ENCODE measurements at regions not wholly inside any gene's neighbourhood (a gene's known extent, or its start where the extent isn't known, plus 50 kb on each side); places are given as distances from the start of the nearest gene placed in this dataset.

DNA sequence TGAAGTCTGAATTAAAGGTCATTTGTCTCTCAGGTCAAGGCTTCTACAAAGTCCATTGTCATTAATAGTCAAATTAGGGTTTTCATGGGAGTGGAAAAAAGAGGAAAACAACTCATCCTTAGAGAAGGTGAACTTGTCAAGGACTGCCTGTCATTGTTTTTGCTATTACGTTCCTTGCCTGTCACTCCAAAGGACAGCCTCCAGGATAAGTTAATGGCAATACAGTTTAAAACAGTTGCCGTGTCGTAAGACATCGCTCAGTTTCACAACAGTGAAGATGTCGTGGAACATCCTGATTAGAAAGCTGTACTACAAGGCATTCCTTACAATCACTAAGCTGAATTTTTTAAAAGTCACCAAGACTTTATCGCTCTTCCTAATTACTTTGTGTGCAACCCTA lies 466.8 kb upstream of the SMIM31 start:
- Histone ChIP-seq H3K36me3 (ENCODE audit: control insufficient read depth in 2 of 2, insufficient read depth in 2 of 2, low read length in 2 of 2) (no peaks in the 10 kb centered on the region), H3K4me1 (ENCODE audit: control insufficient read depth, insufficient read depth, low read length) (no peaks in the 10 kb centered on the region), H3K9ac (ENCODE audit: low read length in 2 of 2) (no peak overlapping the region), H3K4me3 (ENCODE audit: low read length in 2 of 2) (no peak overlapping the region), H3K9me3 (ENCODE audit: control insufficient read depth in 2 of 2, low read length in 2 of 2) (no peaks in the 10 kb centered on the region), H3K27me3 (ENCODE audit: control insufficient read depth in 1 of 2, insufficient read depth in 2 of 2, low read length in 2 of 2) (no peaks in the 10 kb centered on the region), H3K27ac (ENCODE audit: low read length) (no peak overlapping the region)

DNA sequence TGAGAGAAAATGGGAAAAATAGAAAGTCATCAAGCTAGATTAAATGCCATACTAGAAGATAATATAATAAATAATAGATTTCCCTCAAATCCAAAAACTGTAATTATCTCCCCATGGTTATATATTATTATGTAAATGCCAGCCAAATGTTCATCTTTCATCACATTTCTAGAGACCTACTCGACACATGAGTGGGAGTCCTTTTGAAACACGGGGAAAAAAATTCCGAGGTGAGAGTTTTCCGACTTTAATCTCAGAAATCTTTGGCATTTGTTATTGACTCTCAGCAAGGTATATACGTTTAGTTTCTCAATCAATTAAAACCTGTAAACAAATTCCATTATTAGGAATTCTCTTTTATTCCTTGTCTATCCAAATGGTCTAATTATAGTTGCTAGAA lies 465.4 kb upstream of the SMIM31 start:
- no peak overlapping the region for H3K27ac ChIP-seq (ENCODE audit: low read length)
- H3K27me3 ChIP-seq (ENCODE audit: control insufficient read depth in 1 of 2, insufficient read depth in 2 of 2, low read length in 2 of 2): no peaks in the 10 kb centered on the region
- H3K9ac ChIP-seq (ENCODE audit: low read length in 2 of 2): no peak overlapping the region
- no peak overlapping the region for H3K4me3 ChIP-seq (ENCODE audit: low read length in 2 of 2)
- no peaks in the 10 kb centered on the region for H3K36me3 ChIP-seq (ENCODE audit: control insufficient read depth in 2 of 2, insufficient read depth in 2 of 2, low read length in 2 of 2)
- no peaks in the 10 kb centered on the region for H3K9me3 ChIP-seq (ENCODE audit: control insufficient read depth in 2 of 2, low read length in 2 of 2)
- H3K4me1 ChIP-seq (ENCODE audit: control insufficient read depth, insufficient read depth, low read length): no peaks in the 10 kb centered on the region

DNA sequence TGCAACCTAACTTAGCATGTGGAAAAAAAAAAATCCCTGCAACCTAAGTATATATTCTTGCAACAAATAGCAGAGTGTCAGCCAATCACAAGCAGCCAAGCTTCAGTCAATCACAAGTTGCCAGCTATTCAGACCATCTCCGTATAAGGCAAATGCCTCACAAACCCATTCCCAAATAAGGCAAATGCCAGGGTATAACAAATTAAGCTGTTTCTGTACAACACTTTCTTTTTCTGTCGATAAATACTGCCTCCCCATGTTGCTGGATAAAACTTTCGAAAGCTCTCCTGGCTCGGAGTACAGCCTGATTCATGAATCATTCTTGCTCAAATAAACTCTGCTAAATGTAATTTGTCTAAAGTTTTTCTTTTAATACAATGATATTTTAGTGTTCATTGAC lies 460.7 kb upstream of the SMIM31 start:
- no peaks in the 10 kb centered on the region for H3K27me3 ChIP-seq (ENCODE audit: control insufficient read depth in 1 of 2, insufficient read depth in 2 of 2, low read length in 2 of 2)
- H3K9ac ChIP-seq (ENCODE audit: low read length in 2 of 2): no peak overlapping the region
- no peak overlapping the region for H3K27ac ChIP-seq (ENCODE audit: low read length)
- H3K4me3 ChIP-seq (ENCODE audit: low read length in 2 of 2): no peak overlapping the region
- H3K9me3 ChIP-seq (ENCODE audit: control insufficient read depth in 2 of 2, low read length in 2 of 2): no peaks in the 10 kb centered on the region
- H3K36me3 ChIP-seq (ENCODE audit: control insufficient read depth in 2 of 2, insufficient read depth in 2 of 2, low read length in 2 of 2): no peaks in the 10 kb centered on the region
- no peaks in the 10 kb centered on the region for H3K4me1 ChIP-seq (ENCODE audit: control insufficient read depth, insufficient read depth, low read length)

DNA sequence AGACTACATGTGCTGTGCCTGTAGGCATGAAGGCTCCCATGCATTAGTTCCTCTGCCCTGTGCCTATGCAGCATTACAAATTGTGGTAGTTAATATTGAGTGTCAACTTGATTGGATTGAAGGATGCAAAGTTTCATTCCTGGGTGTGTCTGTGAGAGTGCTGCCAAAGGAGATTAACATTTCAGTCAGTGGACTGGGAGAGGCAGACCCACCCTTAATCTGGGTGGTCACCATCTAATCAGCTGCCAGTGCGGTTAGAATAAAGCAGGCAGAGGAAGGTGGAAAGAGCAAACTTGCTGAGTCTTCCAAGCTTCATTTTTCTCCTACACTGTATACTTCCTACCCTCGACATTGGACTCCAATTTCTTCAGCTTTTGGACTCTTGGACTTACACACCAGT lies 460.2 kb upstream of the SMIM31 start:
- Histone ChIP-seq H3K27ac (ENCODE audit: low read length) (no peak overlapping the region), H3K27me3 (ENCODE audit: control insufficient read depth in 1 of 2, insufficient read depth in 2 of 2, low read length in 2 of 2) (no peaks in the 10 kb centered on the region), H3K9ac (ENCODE audit: low read length in 2 of 2) (no peak overlapping the region), H3K4me3 (ENCODE audit: low read length in 2 of 2) (no peak overlapping the region), H3K4me1 (ENCODE audit: control insufficient read depth, insufficient read depth, low read length) (no peaks in the 10 kb centered on the region), H3K36me3 (ENCODE audit: control insufficient read depth in 2 of 2, insufficient read depth in 2 of 2, low read length in 2 of 2) (no peaks in the 10 kb centered on the region), H3K9me3 (ENCODE audit: control insufficient read depth in 2 of 2, low read length in 2 of 2) (no peaks in the 10 kb centered on the region)

DNA sequence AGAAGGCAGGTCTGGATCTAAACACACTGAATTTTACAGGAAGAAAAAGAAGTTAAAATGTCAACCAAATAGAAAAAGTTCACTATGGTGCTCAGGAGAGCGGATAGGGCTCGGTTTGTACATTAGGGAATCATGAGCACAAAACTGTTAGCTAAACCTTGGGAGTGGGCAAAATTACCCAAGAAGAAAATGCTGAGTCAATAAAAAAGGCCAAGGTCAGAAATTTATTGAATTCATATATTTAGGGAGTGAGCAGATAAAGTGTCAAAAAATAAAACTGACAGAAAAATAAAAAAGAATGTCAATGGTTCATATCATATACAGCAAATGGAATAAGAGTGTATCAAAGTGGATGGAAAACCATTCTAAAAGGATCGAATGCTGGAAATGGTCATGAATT lies 452.5 kb upstream of the SMIM31 start:
- Histone ChIP-seq H3K4me1 (ENCODE audit: control insufficient read depth, insufficient read depth, low read length) (no peaks in the 10 kb centered on the region), H3K4me3 (ENCODE audit: low read length in 2 of 2) (no peak overlapping the region), H3K27ac (ENCODE audit: low read length) (no peak overlapping the region), H3K36me3 (ENCODE audit: control insufficient read depth in 2 of 2, insufficient read depth in 2 of 2, low read length in 2 of 2) (no peaks in the 10 kb centered on the region), H3K9ac (ENCODE audit: low read length in 2 of 2) (no peak overlapping the region), H3K27me3 (ENCODE audit: control insufficient read depth in 1 of 2, insufficient read depth in 2 of 2, low read length in 2 of 2) (no peaks in the 10 kb centered on the region), H3K9me3 (ENCODE audit: control insufficient read depth in 2 of 2, low read length in 2 of 2) (no peaks in the 10 kb centered on the region)

DNA sequence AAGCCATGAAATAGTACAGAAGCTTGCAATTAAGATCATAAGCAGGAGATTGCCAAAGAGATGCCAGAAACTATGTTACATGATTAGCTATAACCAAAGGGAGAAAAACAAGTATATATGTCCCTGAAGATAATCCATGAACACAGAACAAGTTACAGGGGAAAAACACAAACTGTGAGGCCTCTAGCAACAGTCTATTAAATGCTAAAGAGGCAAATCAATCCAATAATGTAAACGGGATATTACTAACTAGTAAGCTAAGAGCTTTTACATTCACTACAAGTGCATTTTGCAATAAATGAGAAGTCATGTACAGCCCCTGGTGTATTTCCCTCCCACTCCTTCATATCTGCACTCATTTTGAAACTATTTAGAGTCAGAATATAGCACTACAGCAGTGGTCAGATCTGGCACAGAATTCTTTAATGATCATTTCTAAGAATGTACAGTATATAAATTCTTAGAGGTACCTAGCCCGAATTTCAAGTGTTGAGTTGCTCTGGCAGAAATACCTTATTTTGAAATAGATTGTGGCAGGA lies 449.8 kb upstream of the SMIM31 start:
- no peak overlapping the region for H3K4me3 ChIP-seq (ENCODE audit: low read length in 2 of 2)
- no peaks in the 10 kb centered on the region for H3K36me3 ChIP-seq (ENCODE audit: control insufficient read depth in 2 of 2, insufficient read depth in 2 of 2, low read length in 2 of 2)
- no peaks in the 10 kb centered on the region for H3K9me3 ChIP-seq (ENCODE audit: control insufficient read depth in 2 of 2, low read length in 2 of 2)
- H3K27me3 ChIP-seq (ENCODE audit: control insufficient read depth in 1 of 2, insufficient read depth in 2 of 2, low read length in 2 of 2): no peaks in the 10 kb centered on the region
- H3K27ac ChIP-seq (ENCODE audit: low read length): no peak overlapping the region
- H3K9ac ChIP-seq (ENCODE audit: low read length in 2 of 2): no peak overlapping the region
- H3K4me1 ChIP-seq (ENCODE audit: control insufficient read depth, insufficient read depth, low read length): no peaks in the 10 kb centered on the region

DNA sequence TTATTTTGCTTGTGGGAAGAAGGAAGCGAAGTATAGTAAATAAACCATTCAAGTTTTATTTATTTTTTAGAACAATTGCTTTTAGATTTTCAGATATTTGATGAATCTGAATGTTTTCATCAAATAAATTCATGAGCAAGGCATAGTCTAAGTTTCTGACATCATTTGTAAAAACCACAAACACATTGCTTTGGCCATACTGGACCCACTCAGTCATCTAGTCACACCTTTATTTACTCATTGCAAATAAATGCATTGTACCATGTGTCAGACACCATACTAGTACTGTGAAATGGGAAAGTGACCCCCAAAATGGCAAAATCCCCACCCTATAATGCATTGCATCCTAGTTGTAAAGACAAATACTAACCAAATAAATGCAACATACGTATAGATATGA lies 449.1 kb upstream of the SMIM31 start:
- H3K27ac ChIP-seq (ENCODE audit: low read length): no peak overlapping the region

DNA sequence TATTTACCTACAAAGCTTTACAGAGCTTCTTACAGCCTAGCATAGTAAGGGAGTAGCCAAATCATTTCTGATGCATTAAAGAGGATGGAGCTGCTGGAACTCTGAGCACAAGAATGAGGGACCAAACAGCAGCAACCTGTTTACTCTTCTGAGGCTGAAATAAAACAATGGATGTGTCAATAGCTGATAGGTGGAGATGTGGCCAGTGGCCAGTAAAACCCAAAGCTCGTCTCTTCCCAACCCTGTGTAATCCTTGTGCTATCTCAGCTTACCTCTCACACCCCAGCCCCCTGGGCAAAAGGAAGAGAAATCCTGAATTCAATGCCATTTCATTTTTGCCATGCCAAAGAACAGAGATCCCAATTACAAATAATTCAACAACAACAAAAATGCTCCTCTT lies 446.7 kb upstream of the SMIM31 start:
- H3K4me1 ChIP-seq (ENCODE audit: control insufficient read depth, insufficient read depth, low read length): no peaks in the 10 kb centered on the region
- no peak overlapping the region for H3K27ac ChIP-seq (ENCODE audit: low read length)
- H3K27me3 ChIP-seq (ENCODE audit: control insufficient read depth in 1 of 2, insufficient read depth in 2 of 2, low read length in 2 of 2): no peaks in the 10 kb centered on the region
- H3K36me3 ChIP-seq (ENCODE audit: control insufficient read depth in 2 of 2, insufficient read depth in 2 of 2, low read length in 2 of 2): no peaks in the 10 kb centered on the region
- H3K9ac ChIP-seq (ENCODE audit: low read length in 2 of 2): no peak overlapping the region
- H3K9me3 ChIP-seq (ENCODE audit: control insufficient read depth in 2 of 2, low read length in 2 of 2): no peaks in the 10 kb centered on the region
- H3K4me3 ChIP-seq (ENCODE audit: low read length in 2 of 2): no peak overlapping the region

More for the DNA sequence above, 449.1 kb upstream of the SMIM31 start:
- Histone ChIP-seq H3K27me3 (ENCODE audit: control insufficient read depth in 1 of 2, insufficient read depth in 2 of 2, low read length in 2 of 2) (no peaks in the 10 kb centered on the region), H3K4me1 (ENCODE audit: control insufficient read depth, insufficient read depth, low read length) (no peaks in the 10 kb centered on the region), H3K9ac (ENCODE audit: low read length in 2 of 2) (no peak overlapping the region), H3K9me3 (ENCODE audit: control insufficient read depth in 2 of 2, low read length in 2 of 2) (no peaks in the 10 kb centered on the region), H3K4me3 (ENCODE audit: low read length in 2 of 2) (no peak overlapping the region), H3K36me3 (ENCODE audit: control insufficient read depth in 2 of 2, insufficient read depth in 2 of 2, low read length in 2 of 2) (no peaks in the 10 kb centered on the region)

DNA sequence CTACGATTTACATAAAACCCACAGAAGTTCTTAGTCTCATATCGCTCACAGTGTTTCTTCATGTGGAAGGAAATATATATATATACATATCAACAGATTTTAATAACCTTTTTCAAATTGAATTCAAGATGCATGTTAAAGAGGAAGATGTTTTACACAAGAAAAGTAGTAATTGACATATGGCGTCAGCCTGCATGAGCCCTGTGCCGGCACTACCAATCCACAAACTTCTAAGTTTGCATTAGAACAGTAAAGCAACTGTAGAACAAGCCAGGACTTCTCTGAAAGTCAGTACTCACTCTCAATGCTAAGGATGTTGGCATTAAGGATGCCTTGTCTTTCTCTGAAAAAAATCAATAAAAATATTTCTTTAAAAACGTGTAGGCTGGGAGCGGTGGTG lies 441.3 kb upstream of the SMIM31 start:
- Histone ChIP-seq H3K27ac (ENCODE audit: low read length) (no peak overlapping the region), H3K9me3 (ENCODE audit: control insufficient read depth in 2 of 2, low read length in 2 of 2) (no peaks in the 10 kb centered on the region), H3K27me3 (ENCODE audit: control insufficient read depth in 1 of 2, insufficient read depth in 2 of 2, low read length in 2 of 2) (no peaks in the 10 kb centered on the region), H3K4me1 (ENCODE audit: control insufficient read depth, insufficient read depth, low read length) (no peaks in the 10 kb centered on the region), H3K36me3 (ENCODE audit: control insufficient read depth in 2 of 2, insufficient read depth in 2 of 2, low read length in 2 of 2) (no peaks in the 10 kb centered on the region), H3K9ac (ENCODE audit: low read length in 2 of 2) (no peak overlapping the region), H3K4me3 (ENCODE audit: low read length in 2 of 2) (no peak overlapping the region)

DNA sequence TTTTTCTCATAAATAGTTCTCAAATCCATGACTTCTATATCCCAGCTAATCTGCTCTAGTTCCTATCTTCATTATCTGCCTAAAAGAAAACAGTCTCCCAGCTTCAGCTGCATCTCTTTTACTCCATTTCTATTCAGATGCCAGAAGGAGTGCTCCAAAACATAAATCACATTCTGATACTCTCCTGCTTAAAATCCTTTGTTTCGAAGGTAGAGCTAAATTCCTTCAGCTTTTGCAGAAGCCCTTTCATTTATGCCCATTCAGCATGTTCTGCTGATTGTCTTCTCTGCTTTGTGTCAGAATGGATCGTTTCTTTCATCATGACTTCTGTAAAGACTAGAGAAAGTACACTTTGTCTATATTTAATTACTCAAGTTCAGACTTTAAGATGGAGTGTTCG lies 440.1 kb upstream of the SMIM31 start:
- H3K9ac ChIP-seq (ENCODE audit: low read length in 2 of 2): no peak overlapping the region
- no peak overlapping the region for H3K27ac ChIP-seq (ENCODE audit: low read length)
- no peaks in the 10 kb centered on the region for H3K36me3 ChIP-seq (ENCODE audit: control insufficient read depth in 2 of 2, insufficient read depth in 2 of 2, low read length in 2 of 2)
- H3K4me3 ChIP-seq (ENCODE audit: low read length in 2 of 2): no peak overlapping the region
- H3K4me1 ChIP-seq (ENCODE audit: control insufficient read depth, insufficient read depth, low read length): no peaks in the 10 kb centered on the region
- no peaks in the 10 kb centered on the region for H3K27me3 ChIP-seq (ENCODE audit: control insufficient read depth in 1 of 2, insufficient read depth in 2 of 2, low read length in 2 of 2)
- no peaks in the 10 kb centered on the region for H3K9me3 ChIP-seq (ENCODE audit: control insufficient read depth in 2 of 2, low read length in 2 of 2)

DNA sequence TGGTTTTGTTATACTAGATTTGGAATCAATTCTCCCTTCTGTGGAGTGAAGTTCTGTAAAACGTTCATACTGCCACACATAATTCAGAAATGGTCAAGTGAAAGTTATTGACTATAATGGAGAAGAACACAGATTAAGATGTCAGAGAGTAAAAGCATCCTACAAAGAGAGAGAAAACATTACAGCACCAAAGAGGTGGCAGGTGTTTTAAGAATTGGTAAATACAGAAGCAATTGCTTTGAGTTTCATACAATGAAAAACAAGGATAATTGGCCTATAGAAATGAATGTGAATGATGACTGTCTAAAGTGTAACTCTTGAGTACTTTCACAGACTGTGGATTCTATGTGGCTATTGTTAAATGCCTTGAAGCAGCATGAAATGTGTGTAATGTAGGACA lies 435.6 kb upstream of the SMIM31 start:
- no peak overlapping the region for H3K9ac ChIP-seq (ENCODE audit: low read length in 2 of 2)
- no peaks in the 10 kb centered on the region for H3K36me3 ChIP-seq (ENCODE audit: control insufficient read depth in 2 of 2, insufficient read depth in 2 of 2, low read length in 2 of 2)
- no peak overlapping the region for H3K27ac ChIP-seq (ENCODE audit: low read length)
- H3K9me3 ChIP-seq (ENCODE audit: control insufficient read depth in 2 of 2, low read length in 2 of 2): no peaks in the 10 kb centered on the region
- no peak overlapping the region for H3K4me3 ChIP-seq (ENCODE audit: low read length in 2 of 2)
- no peaks in the 10 kb centered on the region for H3K4me1 ChIP-seq (ENCODE audit: control insufficient read depth, insufficient read depth, low read length)
- H3K27me3 ChIP-seq (ENCODE audit: control insufficient read depth in 1 of 2, insufficient read depth in 2 of 2, low read length in 2 of 2): no peaks in the 10 kb centered on the region
